ENCODE measurements at regions not wholly inside any gene's neighbourhood (a gene's known extent, or its start where the extent isn't known, plus 50 kb on each side); places are given as distances from the start of the nearest gene placed in this dataset.

GRCh38 chr5:68440245-68440644 lies 224.7 kb downstream of the PIK3R1 start:
- no peaks in the 10 kb centered on the region for H3K4me1 ChIP-seq (ENCODE audit: insufficient read depth, low read length, severe bottlenecking)
- H3K9ac ChIP-seq (ENCODE audit: low read length): no peak overlapping the region
- H3K27ac ChIP-seq (ENCODE audit: low read depth, low read length, poor library complexity, severe bottlenecking): no peak overlapping the region
- no peak overlapping the region for H3K4me3 ChIP-seq (ENCODE audit: low read depth, low read length, poor library complexity, severe bottlenecking)
- H3K79me2 ChIP-seq (ENCODE audit: insufficient read depth, low read length): no peaks in the 10 kb centered on the region
- no peaks in the 10 kb centered on the region for H3K36me3 ChIP-seq (ENCODE audit: insufficient read depth, low read length)
- no peaks in the 10 kb centered on the region for H3K27me3 ChIP-seq (ENCODE audit: insufficient read depth, low read length)
- no peaks in the 10 kb centered on the region for H3F3A ChIP-seq (ENCODE audit: insufficient read depth, low read length)
- no peaks in the 10 kb centered on the region for H4K20me1 ChIP-seq (ENCODE audit: insufficient read depth, low read length)
- no peaks in the 10 kb centered on the region for H3K9me2 ChIP-seq (ENCODE audit: low read depth, low read length)
- TF ChIP-seq CTCF (IDR thresholded peaks at IDR 0.05; ENCODE audit: low read length) (no peak), EZH2 (IDR thresholded peaks at IDR 0.05; ENCODE audit: borderline replicate concordance, low read length) (no peak)
- H2AFZ ChIP-seq (ENCODE audit: low read length): no peak overlapping the region
- H3K4me2 ChIP-seq (ENCODE audit: low read length): no peak overlapping the region
- H3K9me3 ChIP-seq (ENCODE audit: low read length): no peaks in the 10 kb centered on the region

- no peaks in the 10 kb centered on the region for H3F3A ChIP-seq (ENCODE audit: insufficient read depth, low read length)
- no peak overlapping the region for H3K27ac ChIP-seq (ENCODE audit: low read depth, low read length, poor library complexity, severe bottlenecking)
- no peak overlapping the region for H3K9ac ChIP-seq (ENCODE audit: low read length)
- TF ChIP-seq CTCF (IDR thresholded peaks at IDR 0.05; ENCODE audit: low read length) (no peak), EZH2 (IDR thresholded peaks at IDR 0.05; ENCODE audit: borderline replicate concordance, low read length) (no peak)
- no peaks in the 10 kb centered on the region for H3K36me3 ChIP-seq (ENCODE audit: insufficient read depth, low read length)
- no peak overlapping the region for H3K4me2 ChIP-seq (ENCODE audit: low read length)
- no peaks in the 10 kb centered on the region for H3K27me3 ChIP-seq (ENCODE audit: insufficient read depth, low read length)
- no peak overlapping the region for H2AFZ ChIP-seq (ENCODE audit: low read length)
- H4K20me1 ChIP-seq (ENCODE audit: insufficient read depth, low read length): no peaks in the 10 kb centered on the region
- no peaks in the 10 kb centered on the region for H3K9me3 ChIP-seq (ENCODE audit: low read length)
- no peaks in the 10 kb centered on the region for H3K9me2 ChIP-seq (ENCODE audit: low read depth, low read length)
- no peaks in the 10 kb centered on the region for H3K79me2 ChIP-seq (ENCODE audit: insufficient read depth, low read length)
- H3K4me1 ChIP-seq (ENCODE audit: insufficient read depth, low read length, severe bottlenecking): no peaks in the 10 kb centered on the region
- H3K4me3 ChIP-seq (ENCODE audit: low read depth, low read length, poor library complexity, severe bottlenecking): no peak overlapping the region
Observed at GRCh38 chr5:68440651-68441050, 225.1 kb downstream of the PIK3R1 start.

GRCh38 chr5:68441309-68442073 lies 225.9 kb downstream of the PIK3R1 start:
- H3K4me3 ChIP-seq (ENCODE audit: low read depth, low read length, poor library complexity, severe bottlenecking): no peak overlapping the region
- no peaks in the 10 kb centered on the region for H3F3A ChIP-seq (ENCODE audit: insufficient read depth, low read length)
- no peaks in the 10 kb centered on the region for H3K4me1 ChIP-seq (ENCODE audit: insufficient read depth, low read length, severe bottlenecking)
- H3K9me3 ChIP-seq (ENCODE audit: low read length): no peaks in the 10 kb centered on the region
- no peak overlapping the region for H3K27ac ChIP-seq (ENCODE audit: low read depth, low read length, poor library complexity, severe bottlenecking)
- H3K9me2 ChIP-seq (ENCODE audit: low read depth, low read length): no peaks in the 10 kb centered on the region
- no peaks in the 10 kb centered on the region for H3K36me3 ChIP-seq (ENCODE audit: insufficient read depth, low read length)
- H3K9ac ChIP-seq (ENCODE audit: low read length): no peak overlapping the region
- H3K4me2 ChIP-seq (ENCODE audit: low read length): no peak overlapping the region
- no peaks in the 10 kb centered on the region for H3K27me3 ChIP-seq (ENCODE audit: insufficient read depth, low read length)
- TF ChIP-seq EZH2 (IDR thresholded peaks at IDR 0.05; ENCODE audit: borderline replicate concordance, low read length): no peak
- TF ChIP-seq CTCF (IDR thresholded peaks at IDR 0.05; ENCODE audit: low read length): no peak
- no peak overlapping the region for H2AFZ ChIP-seq (ENCODE audit: low read length)
- H4K20me1 ChIP-seq (ENCODE audit: insufficient read depth, low read length): no peaks in the 10 kb centered on the region
- no peaks in the 10 kb centered on the region for H3K79me2 ChIP-seq (ENCODE audit: insufficient read depth, low read length)
